Smooth muscle cell (in vitro differentiated cells): ENCODE measurements at regions not wholly inside any gene's neighbourhood (a gene's known extent, or its start where the extent isn't known, plus 50 kb on each side); places are given as distances from the start of the nearest gene placed in this dataset.

Experiments used
- DNase-seq: peaks from one replicate; lab custom pipeline; 2025; ENCODE audit not compliant: unreplicated experiment; lab: John Stamatoyannopoulos, UW
- H2AFZ ChIP-seq: fragments of 200-600 bp; sonication (generic); 2 replicates; pipeline ENCODE4 v1.6.0; 2016; ENCODE audit warnings: antibody characterized with exemption, low read depth, mild to moderate bottlenecking
- H3F3A ChIP-seq: fragments of 200-600 bp; sonication (generic); 2 replicates; pipeline ENCODE4 v1.6.0; 2017; ENCODE audit warnings: antibody characterized with exemption, low read depth
- H3K27ac ChIP-seq: fragments of 200-600 bp; sonication (generic); 2 replicates; pipeline ENCODE4 v1.5.1; 2016; ENCODE audit warnings: low read depth, mild to moderate bottlenecking
- H3K27me3 ChIP-seq: fragments of 200-600 bp; sonication (generic); 2 replicates; pipeline ENCODE4 v1.6.1; 2016; ENCODE audit warnings: low read depth, mild to moderate bottlenecking
- H3K36me3 ChIP-seq: fragments of 200-600 bp; sonication (generic); 2 replicates; pipeline ENCODE4 v1.5.1; 2016; ENCODE audit warnings: low read depth
- H3K4me1 ChIP-seq: fragments of 200-600 bp; sonication (generic); 2 replicates; pipeline ENCODE4 v1.5.1; 2016; ENCODE audit warnings: low read depth
- H3K4me2 ChIP-seq: fragments of 200-600 bp; sonication (generic); 2 replicates; pipeline ENCODE4 v1.6.0; 2016; ENCODE audit warnings: mild to moderate bottlenecking
- H3K4me3 ChIP-seq: fragments of 200-600 bp; sonication (generic); 2 replicates; pipeline ENCODE4 v1.5.1; 2016; ENCODE audit warnings: mild to moderate bottlenecking
- H3K79me2 ChIP-seq: fragments of 200-600 bp; sonication (generic); 2 replicates; pipeline ENCODE4 v1.6.0; 2016; ENCODE audit warnings: low read depth, mild to moderate bottlenecking
- H3K9ac ChIP-seq: fragments of 200-600 bp; sonication (generic); 2 replicates; pipeline ENCODE4 v1.6.0; 2016; ENCODE audit warnings: low read depth
- H3K9me3 ChIP-seq: fragments of 200-600 bp; sonication (generic); replicated peaks from 2 replicates; pipeline ENCODE4 v1.5.1; 2016; ENCODE audit warnings: low read depth
- H4K20me1 ChIP-seq: fragments of 200-600 bp; sonication (generic); 2 replicates; pipeline ENCODE4 v1.6.0; 2016; ENCODE audit warnings: low read depth
- CTCF ChIP-seq: fragments of 200-600 bp; sonication (generic); IDR thresholded peaks from 2 replicates; pipeline ENCODE4 v1.5.1; 2017; ENCODE audit warnings: borderline replicate concordance, mild to moderate bottlenecking, antibody characterized with exemption; ENCODE audit not compliant: insufficient read depth, poor library complexity, severe bottlenecking
- WGBS: methylation state at CpG from one replicate; pipeline ENCODE4 v1.1.7; 2016; ENCODE audit warnings: low lambda C conversion rate; 5-methylcytosine and 5-hydroxymethylcytosine counted together

GRCh38 chr20:6299456-6299855 lies 176.6 kb upstream of the FERMT1 start:
- H3K4me3 ChIP-seq = no peak overlapping the region
- H3K9ac ChIP-seq = no peak overlapping the region
- TF ChIP-seq CTCF = no peak
- H3K4me2 ChIP-seq = no peak overlapping the region
- no peak overlapping the region for H3K27ac ChIP-seq
- H3K27me3 ChIP-seq = no peaks in the 10 kb centered on the region
- H2AFZ ChIP-seq = no peak overlapping the region
- no peaks in the 10 kb centered on the region for H3K9me3 ChIP-seq
- DNase-seq = no peak
- no peaks in the 10 kb centered on the region for H3K4me1 ChIP-seq
- H3K79me2 ChIP-seq = no peaks in the 10 kb centered on the region
- WGBS = 49% methylated on average over 2 of the region's 2 CpGs
- no peaks in the 10 kb centered on the region for H3K36me3 ChIP-seq
- H4K20me1 ChIP-seq = no peaks in the 10 kb centered on the region
- peaks cover 3% of the 10 kb centered on the region for H3F3A ChIP-seq

GRCh38 chr20:6298049-6298448 lies 175.2 kb upstream of the FERMT1 start:
- Histone ChIP-seq H3K36me3 (no peaks in the 10 kb centered on the region), H4K20me1 (no peaks in the 10 kb centered on the region), H3K27ac (no peak overlapping the region), H3K27me3 (no peaks in the 10 kb centered on the region), H3K9me3 (no peaks in the 10 kb centered on the region), H2AFZ (no peak overlapping the region), H3K9ac (no peak overlapping the region), H3K4me2 (no peak overlapping the region), H3F3A (peaks cover 3% of the 10 kb centered on the region), H3K4me3 (no peak overlapping the region), H3K79me2 (no peaks in the 10 kb centered on the region), H3K4me1 (no peaks in the 10 kb centered on the region)
- no peak for TF ChIP-seq CTCF
- WGBS = 66% methylated on average over 7 of the region's 7 CpGs
- DNase-seq = no peak

- H3K79me2 ChIP-seq = no peaks in the 10 kb centered on the region
- no peak for DNase-seq
Measured at GRCh38 chr20:6295867-6296256, 173.0 kb upstream of the FERMT1 start.

More at GRCh38 chr20:6295867-6296256, 173.0 kb upstream of the FERMT1 start:
- H3K27ac ChIP-seq = peak overlapping the region; percentile 65
- H3K9ac ChIP-seq = no peak overlapping the region
- H2AFZ ChIP-seq = no peak overlapping the region
- H3K4me2 ChIP-seq = no peak overlapping the region
- no peaks in the 10 kb centered on the region for H3K4me1 ChIP-seq
- TF ChIP-seq CTCF = no peak
- H3K4me3 ChIP-seq = no peak overlapping the region
- no peaks in the 10 kb centered on the region for H4K20me1 ChIP-seq
- no peaks in the 10 kb centered on the region for H3K27me3 ChIP-seq
- no peaks in the 10 kb centered on the region for H3K36me3 ChIP-seq
- no peaks in the 10 kb centered on the region for H3K9me3 ChIP-seq
- H3F3A ChIP-seq = peaks cover 3% of the 10 kb centered on the region
